NCI-H187 treated with DMSO at 0.1 percent for 48 hours (cell line): ENCODE measurements at regions not wholly inside any gene's neighbourhood (a gene's known extent, or its start where the extent isn't known, plus 50 kb on each side); places are given as distances from the start of the nearest gene placed in this dataset.
"Not testable (repeated sequence)": the region's sequence is repeated elsewhere in the genome, so short reads cannot be mapped to it uniquely, and the experiment has no call there.

Experiments used
- DNase-seq: peaks from one replicate; lab custom pipeline; 2025; lab: John Stamatoyannopoulos, UW

DNA sequence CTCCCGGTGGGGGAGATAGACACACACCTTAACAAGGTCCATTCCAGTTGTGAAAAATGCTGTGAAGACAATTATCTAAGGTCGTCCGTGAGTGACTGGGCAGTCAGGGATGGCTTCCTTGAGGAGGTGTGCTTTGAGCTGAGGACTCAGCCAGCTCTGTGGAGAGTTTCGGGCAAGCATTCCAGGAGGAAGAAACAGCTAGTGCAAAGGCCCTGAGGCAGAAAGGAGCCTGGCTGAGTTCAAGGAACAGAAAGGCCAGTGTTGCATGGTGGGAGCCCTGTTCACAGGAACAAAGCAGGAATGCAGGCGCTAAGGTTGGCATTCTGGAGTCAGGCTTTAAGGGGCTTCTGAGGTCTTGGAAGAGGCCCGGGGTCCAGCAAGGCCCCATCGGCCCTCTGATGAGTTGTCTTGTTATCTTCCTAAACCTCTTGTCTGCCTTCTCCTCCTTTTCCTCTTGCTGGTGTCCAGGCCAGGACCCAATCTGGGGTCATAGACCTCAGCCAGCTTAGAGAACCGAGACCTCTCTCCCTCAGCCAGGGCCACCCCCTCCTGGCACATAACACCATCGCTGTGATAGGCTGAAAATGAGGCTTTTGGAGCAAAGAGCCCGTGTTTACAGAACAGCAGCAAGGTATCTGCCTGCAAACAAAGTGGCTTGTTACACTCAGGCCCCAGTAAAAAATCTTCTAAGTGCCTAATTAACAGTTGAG lies 270.2 kb upstream of the MVB12B start:
- DNase-seq: no peak

DNA sequence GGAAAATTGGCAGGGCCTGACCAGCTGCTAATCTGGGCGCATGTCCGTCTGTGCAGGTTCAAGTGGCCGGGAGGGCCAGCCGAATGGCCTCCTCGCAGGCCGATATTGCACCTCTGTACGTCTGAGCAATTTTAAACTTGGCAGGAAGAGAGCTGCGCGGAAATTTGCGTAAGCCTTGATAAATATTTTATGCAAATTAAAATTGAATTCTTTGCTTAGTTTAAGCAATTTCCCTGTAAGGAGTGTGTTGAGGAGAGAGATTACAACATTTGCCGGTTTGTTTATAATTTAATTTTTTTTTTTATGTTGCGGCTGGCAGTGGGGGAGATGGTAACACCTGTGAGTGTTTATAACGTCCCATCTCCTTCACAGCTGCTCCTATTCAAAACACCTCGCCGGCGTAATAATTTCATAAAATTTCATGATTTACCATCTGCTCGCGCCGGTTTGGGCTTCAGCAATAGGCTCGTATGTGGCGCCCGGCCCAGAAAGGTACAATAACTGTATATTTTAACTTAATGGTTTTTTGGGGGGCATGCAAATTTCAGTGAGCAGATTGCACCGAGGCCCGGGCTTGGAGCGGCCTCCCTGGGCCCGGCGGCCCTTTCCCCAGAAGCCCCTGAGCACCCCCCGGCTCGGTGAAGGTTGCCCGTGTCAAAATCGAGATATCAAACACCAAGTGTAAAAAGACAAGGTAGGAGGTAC lies 269.4 kb upstream of the MVB12B start:
- DNase-seq: no peak

DNA sequence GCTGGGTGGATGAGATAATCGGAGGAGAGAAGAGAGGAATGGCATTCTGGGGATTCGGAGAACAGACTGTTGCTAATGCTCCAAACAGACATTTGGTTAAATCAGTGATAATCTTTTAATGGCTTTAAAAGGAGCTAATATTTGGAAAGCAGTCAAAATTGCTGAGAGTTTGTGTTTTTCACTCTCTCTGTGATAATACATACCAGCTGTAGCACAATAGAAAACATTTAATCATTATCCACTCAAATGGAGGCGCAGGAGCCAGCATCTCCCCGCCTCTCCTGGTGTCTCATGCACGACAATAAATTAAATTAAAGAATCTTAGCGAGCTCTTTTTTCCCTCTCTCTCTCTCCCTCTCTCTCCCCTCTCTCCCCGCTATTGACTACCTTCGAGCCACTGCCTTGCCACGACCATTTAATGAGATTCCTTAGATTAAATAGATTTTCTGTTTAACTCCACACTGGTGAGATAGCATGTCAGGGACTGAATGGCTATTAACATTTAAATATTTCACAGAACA lies 268.6 kb upstream of the MVB12B start:
- no peak for DNase-seq

DNA sequence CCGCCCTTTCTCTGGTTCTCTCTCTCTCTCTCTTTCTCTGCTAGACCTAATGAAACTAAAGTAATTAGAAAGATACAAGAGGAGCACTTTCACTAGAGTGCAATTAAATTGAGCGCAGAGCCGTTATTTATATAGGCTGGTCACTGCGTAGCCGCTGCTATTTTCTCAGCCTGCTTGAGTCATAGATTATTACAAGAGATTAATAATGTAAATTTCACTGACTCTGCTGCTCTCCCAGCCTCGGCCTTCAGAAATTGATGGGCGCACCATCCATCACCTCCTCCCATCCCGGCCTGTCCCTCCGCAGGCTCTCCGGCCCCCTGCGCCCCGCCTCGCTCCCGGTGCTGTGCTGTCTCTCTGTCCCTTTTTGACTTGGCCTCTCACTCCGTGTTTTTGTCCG lies 268.0 kb upstream of the MVB12B start:
- no peak for DNase-seq

DNA sequence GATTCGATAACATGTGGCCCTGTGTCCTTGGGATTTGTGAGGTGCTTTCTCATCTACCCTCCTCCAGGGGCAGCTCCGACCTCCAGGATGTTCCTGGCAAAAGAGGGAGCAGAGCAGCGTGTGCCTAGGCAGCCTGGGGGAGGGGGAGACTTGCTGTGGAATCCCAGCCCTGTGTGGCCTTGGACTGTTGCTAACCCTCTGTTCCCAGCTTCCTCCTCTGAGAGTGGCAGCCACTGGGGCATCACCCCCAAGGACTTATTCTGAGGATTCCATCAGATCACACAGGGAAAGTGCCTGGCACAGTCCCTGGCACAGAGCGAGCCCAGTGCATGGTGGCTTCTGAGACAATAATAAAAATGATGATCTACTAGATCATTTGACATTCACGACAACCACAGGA lies 265.1 kb upstream of the MVB12B start:
- DNase-seq: no peak

DNA sequence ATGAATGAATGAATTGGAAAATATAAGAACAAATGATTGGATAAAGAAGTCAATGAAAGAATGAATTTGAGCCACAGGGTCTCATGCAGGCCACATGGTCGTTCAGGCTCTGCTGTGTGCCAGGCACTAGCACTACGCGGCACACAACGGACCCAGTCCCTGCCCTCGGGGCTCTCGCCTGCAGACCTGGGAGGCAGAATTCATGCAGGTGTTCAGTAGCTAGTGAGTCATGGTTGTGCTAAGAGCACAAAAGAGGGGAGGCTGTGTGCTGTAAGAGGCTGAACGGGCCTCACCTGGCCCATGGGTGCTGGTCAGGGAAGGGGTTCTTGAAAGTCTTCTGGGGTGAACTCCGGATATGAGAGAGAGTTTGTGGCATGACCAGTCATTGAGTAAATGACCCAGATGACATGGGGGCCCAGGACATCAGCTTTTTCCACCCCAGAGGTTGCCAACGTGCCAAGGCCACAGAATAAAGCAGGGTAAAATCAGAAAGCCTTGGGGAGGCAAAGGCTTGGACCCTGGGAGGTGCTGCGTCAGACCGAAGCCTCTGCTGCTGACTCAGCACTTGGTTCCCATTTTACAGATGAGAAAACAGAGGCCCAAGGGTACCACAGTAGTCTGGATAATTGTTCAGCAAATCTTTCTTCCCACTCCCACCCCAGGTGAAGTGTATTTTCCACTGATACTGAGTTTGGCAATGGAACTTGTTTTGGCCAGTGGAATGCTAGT lies 264.3 kb upstream of the MVB12B start:
- DNase-seq: no peak

DNA sequence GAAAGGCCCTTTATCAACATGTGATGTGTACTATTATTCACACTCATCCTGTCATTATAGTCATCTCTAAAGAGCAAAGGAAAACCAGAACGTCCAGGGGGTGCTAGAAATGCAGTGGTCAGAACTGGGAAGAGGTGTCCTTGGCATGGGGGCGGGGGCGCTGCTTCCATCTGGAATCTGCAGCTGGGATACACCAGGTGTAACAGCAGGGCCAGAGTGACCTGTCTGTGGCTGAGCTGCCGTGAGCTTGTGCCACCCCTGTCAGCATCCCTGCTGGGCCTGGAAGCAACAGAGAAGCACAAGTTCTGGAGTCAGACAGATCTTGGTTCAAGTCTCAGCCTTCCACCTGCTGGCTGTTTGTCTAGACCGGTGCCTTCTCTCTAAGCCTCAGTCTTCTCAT lies 263.3 kb upstream of the MVB12B start:
- no peak for DNase-seq

DNA sequence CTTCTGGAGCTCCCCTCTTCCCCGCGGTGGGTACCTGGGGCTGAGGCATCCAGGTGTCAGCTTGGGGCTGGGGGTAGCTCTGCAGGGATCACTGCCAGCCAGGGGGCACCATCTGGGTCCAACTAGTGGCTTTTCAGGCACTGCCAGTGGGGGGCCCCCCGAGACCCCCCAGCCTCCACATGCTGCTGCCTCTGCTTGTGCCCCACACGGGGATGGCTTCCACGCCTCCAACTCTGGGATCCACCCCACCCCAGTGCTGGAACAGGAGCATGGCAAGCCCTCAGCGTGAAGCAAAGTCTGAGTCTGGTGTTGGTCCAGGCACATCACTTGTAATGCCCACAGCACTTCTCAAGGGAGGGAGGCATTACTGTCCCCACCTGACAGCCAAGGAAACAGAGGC lies 260.5 kb upstream of the MVB12B start:
- no peak for DNase-seq

DNA sequence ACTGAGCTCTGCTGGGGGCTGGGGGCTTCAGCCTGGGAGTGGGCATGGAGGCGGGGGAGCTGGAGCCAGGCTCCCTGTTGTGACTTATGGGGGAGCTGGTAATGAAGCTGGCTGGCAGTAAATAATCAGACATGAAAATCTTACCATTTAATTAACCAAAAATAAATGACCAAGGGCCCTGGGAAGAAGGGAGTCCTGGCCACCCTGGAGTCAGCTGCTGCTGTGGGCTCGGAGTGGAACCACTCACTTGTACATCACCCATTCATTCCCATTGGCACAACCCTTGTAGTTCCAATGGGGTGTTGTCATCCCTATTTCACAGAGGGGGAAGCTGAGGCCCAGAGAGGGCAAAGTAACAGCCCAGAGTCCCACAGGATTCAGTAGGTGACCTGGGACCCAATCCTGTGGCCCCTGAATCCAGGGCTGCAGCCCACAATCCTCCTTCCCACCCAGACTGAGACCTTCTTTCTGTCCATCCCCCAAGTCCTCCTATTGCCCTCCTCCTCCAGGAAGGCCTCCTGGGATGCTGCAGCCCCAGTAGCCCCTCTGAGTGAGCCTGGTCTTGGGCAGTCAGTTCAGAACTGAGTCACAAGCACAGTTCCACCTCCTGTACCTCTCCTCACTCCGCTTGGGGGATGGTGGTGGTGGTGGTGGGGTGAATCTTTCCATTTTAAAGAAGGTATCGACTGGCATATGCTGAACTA lies 259.4 kb upstream of the MVB12B start:
- no peak for DNase-seq

DNA sequence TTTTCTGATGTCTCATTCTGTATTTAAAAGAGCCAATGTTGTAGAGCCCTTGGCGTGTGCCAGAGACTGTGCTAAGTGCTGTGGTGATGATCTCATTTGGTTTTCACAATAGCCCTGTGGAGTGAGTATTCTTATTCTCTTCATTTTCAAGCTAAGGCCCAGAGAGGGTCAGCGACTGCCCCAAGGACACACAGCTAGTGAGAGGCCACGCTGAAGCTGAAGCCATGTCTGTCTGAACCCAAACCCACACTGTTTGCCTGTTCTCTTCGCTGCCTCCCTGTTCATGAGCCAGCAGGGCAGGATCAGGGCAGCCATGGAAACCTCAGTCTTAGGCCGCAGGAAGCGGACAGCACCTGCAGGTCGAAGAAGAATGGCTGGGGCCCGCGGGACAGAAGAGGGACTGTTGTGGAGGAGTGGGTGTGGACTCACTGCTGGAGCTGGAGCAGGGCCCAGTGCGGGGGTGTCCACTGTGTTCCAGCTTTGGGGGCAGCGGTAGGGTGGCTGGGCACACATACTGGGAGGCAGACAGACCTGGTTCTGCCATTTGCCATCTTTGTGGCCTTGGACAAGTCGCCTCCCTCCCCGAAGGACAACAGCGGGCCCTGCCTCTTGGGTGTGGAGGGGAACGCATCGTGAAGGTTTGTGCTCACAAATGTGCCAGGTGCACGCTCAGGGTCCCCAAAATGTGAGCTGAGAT lies 257.9 kb upstream of the MVB12B start:
- DNase-seq: no peak

DNA sequence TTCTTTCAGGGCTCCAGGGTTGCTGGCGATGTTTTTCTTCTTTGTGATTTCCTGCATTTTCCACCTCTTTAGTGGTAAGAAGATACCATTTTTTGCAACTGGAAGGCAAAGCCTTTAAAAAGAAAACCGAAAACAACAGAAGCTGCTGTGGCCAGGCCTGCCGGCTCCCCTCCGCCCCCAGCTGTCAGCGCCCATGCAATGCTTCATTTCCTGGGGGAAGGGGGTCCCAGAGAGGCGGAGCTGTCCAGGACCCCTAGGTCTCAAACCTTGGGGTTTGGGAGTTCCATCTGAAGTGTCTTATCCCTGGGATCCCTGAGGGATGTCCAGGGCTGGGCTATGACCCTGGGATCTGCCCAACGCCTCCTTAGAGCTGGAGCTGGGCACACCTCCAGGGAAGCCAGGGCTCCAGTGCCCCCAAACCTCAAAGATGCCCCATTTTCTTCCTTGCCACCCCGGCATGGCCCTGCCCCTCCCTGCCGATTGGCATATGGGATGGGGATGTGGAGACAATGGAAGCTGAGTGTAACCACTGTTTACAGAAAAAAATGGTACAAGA lies 257.2 kb upstream of the MVB12B start:
- no peak for DNase-seq

DNA sequence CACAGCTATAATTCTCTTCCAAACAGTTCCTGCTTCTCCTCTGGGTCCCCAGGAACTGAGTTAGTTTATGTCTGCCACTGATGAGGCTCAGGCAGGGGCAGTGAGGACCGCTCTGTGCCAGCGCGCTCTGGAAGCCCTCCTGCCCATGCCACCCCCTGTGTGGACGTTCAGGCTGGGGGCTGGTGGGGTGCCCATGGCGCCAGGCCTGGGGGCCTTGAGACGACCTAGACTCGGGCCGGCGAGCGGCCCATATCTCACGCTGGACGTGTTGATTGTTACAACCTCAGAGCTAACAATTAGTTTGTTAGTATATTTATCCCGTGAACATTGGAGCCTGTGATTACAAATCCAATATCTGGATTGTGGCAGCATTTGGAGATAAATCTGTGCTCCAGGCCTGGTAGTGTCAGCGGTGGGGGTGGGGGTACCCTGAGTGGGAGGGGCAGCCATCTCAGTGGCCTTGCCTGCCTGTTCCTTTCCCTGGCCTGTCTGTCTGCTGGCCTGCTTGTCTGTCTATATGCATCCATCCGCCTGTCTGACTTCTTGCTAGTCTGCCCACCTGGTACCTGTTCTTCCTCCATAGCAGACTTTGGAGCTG lies 256.5 kb upstream of the MVB12B start:
- no peak for DNase-seq

DNA sequence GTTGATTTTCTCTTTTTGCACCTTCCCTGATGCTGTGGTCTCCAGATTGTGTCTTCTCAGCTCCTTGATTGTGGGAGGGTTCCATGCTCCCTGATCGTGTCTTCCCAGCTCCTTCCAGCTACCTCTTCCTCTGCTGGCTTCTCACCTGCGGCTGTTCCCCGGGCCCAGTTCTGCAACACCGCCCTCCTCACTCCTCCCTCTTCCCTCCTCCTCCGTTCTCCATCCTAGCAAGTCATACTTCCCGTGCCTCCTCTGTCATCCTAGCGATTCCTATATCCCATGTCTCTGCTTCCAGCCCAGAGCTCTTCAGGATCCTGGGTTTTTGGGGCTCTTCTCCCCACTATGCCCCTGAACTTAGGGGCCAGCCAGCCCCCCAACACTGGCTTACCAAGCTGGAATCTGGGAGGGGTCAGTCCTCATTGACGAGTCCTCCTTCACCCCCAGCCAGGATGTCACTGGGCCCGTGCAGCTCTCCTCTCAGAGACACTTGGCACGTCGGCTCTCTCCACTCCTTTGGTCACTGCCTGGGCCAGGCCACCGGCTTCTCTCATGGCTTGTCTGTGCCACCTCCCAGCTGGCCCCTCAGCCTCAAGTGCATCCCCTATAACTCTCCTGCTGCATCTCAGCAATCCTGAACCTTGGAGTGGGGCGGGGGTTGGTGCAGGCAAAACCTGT lies 255.4 kb upstream of the MVB12B start:
- no peak for DNase-seq

DNA sequence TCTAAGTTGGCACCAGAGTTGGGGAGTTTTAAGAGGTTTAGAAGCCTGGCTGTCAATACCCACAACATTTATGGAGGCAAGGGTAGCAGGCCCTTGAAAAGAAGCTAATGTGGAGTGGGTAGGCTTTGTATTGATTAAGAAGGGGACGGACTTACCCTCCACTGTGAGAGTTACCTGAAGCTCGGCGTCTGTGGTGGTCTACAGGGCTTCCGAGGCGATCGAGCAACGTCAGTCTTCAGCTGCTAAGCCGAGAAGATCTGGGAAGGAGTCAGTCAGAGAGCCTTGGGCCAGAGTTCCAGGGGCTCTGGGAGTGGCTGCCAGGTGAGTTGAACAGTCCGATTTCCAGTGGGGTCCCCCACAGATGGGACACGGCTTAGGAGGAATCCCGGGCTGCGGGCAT lies 249.0 kb upstream of the MVB12B start:
- DNase-seq: not testable (repeated sequence)

DNA sequence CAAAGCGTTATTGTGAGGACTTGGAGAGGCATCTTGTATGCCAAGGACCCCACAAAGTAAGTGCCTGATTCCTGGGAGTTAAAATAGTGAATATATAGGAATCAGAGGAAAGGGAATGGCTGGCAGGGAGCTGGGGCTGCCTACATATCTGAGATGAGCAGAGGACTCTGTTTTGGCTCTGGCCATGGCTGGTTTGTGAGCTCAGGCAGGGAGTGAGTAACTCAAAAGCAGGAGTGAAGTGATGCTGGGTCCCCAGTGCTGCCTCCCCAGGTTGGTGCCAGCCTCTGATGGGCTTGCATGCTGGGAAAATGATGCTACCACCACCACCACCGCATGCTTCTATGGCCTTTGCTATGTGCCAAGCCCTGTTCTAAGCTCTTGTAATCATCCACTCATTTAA lies 246.0 kb upstream of the MVB12B start:
- DNase-seq: no peak

DNA sequence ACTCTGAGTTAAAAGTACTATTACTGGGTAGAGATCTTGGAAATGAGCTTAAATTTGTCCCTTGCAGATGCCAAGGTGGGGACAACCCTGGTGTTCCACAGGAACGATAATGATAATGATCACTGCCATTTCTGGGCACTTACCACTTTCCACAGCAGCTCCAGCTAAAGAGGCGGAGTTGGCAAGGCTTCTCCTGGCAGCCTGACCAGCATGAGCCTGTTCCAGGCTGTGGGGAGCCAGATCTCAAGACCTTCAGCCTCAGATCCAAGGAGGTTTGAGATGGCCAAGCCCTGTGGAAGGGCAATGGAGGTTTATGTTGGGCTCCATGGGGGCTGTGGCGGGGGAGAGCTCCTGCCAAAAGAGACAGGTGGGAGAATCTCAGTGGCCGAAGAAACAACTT lies 244.9 kb upstream of the MVB12B start:
- no peak for DNase-seq

DNA sequence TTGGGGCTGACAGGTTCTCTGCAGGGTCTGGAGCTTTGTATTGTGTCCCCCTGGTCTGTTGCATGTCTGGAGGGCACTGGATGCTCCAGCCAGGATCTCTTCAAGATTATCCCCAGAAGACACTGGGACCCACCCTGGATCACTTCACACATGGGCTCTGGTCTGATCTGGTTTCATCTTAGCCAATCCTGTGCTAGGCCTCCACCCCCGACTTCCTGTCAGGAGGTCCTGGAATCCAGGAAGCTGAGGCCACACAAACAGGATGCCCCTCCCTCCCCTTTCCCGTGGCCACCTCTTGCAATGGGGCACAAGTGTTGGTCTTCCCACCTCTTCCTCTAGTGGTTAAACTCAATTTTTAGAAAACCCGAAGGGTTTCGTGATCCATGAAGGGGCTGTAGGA lies 242.6 kb upstream of the MVB12B start:
- no peak for DNase-seq

DNA sequence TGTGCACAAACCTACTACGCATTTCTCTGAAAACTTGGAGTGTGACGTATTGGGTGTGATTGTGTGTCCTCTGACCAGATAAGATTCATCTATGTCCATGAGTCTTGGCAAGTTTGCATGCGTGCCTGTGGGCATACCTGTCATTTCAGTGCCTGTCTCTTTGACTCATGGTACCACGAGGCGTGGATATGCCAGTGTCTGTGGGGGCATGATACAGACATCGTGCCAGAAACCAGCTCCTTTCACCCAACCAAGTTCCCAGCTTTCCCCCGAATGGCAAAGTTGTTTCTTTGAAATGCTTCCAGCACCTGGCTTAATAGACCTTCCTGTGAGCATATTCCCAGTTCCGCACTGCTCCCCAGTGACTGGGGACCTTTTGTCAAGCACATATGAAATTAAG lies 241.9 kb upstream of the MVB12B start:
- DNase-seq: no peak

DNA sequence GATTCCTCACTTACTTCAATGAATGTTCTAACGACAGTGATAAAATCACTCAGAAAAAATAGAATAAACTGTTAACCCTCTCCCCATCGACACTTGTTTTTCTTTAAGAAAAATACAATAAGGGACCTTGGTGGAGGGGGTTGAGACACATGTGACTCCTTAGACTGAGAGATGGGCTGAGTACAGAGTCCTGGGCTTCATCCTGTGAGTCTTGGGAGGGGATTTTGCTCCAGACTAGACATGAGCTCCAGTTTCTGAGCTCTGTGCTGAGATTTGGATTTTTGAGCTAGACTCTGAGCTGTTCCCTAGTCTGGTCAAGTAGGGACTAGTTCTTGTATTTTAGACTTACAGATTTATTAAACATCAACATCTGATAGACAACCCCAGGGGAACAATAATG lies 241.5 kb upstream of the MVB12B start:
- no peak for DNase-seq

DNA sequence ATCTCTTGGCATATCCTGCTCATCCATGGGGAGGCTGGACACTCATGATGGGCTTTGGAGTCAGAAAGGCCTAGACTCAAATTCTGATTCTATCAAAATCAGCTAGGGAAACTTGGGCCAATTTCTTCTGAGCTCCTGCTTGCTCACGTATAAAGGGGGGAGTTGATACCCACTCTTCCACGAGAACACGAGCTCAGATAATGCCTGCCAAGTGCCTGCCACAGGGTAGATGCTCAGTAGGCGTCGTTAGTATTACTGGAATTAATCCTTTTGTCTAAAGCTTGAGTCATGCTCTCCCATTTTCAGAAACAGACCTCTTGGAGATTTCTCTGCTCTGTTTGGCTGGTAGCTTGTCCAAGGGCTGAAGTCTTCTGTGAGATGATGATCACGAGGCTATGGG lies 238.3 kb upstream of the MVB12B start:
- DNase-seq: no peak

DNA sequence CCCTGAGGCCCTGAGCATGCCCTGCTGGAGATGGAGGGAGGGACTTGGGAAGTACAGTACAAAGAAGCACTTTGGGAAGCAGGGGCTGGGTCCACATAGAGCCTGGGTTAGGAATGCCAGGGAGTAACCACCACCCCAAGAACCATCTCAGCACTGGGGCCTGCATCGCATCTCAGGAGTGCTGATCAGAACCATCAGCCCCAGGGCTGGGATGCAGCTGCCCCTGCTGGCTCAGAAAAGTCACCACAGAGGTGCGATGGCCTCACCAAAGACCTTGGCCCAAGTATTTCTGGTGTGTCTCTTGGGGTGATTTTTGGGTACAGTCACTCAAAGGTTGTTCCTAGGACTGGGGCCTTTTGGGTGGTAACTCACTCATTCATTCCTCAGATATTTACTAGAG lies 236.8 kb upstream of the MVB12B start:
- DNase-seq: no peak
